SK-N-SH treated with all-trans-retinoic acid at 6 μM for 48 hours (cell line): ENCODE measurements at regions not wholly inside any gene's neighbourhood (a gene's known extent, or its start where the extent isn't known, plus 50 kb on each side); places are given as distances from the start of the nearest gene placed in this dataset.
"Not testable (repeated sequence)": the region's sequence is repeated elsewhere in the genome, so short reads cannot be mapped to it uniquely, and the experiment has no call there.

Experiments
- ATAC-seq: fragments of 200-7000 bp; cut with Tn5 transposase; 3 replicates; pipeline ENCODE4 v1.9.1; 2020; ENCODE audit warnings: mild to moderate bottlenecking, moderate library complexity
- ARNTL ChIP-seq: fragments of 450-650 bp; formaldehyde crosslinking; IDR thresholded peaks from 2 replicates; pipeline ENCODE4 v1.5.0; 2020; ENCODE audit warnings: low read depth, mild to moderate bottlenecking, moderate library complexity, borderline replicate concordance
- BACH2 ChIP-seq: fragments of 250-450 bp; sonication (Bioruptor Pico); IDR thresholded peaks from 2 replicates; pipeline ENCODE4 v1.9.0; 2021; ENCODE audit warnings: mild to moderate bottlenecking, borderline replicate concordance
- CSDC2 ChIP-seq: fragments of 250-450 bp; sonication (Bioruptor Pico); IDR thresholded peaks from 2 replicates; pipeline ENCODE4 v1.5.0; 2020; ENCODE audit warnings: mild to moderate bottlenecking, moderate library complexity
- ESRRG ChIP-seq: fragments of 250-450 bp; sonication (Bioruptor Pico); IDR thresholded peaks from 2 replicates; pipeline ENCODE4 v1.6.1; 2021; ENCODE audit warnings: mild to moderate bottlenecking
- GLIS3 ChIP-seq: fragments of 250-450 bp; sonication (Bioruptor Pico); IDR thresholded peaks from 2 replicates; pipeline ENCODE4 v1.5.0; 2020; ENCODE audit warnings: mild to moderate bottlenecking, moderate library complexity
- ISL1 ChIP-seq: fragments of 250-450 bp; sonication (Bioruptor Pico); IDR thresholded peaks from 2 replicates; pipeline ENCODE4 v2.1.2; 2022; ENCODE audit warnings: mild to moderate bottlenecking, moderate library complexity
- OSR1 ChIP-seq: fragments of 250-450 bp; sonication (Bioruptor Pico); IDR thresholded peaks from 2 replicates; pipeline ENCODE4 v1.8.0; 2022; ENCODE audit warnings: moderate library complexity, mild to moderate bottlenecking, inconsistent platforms
- PPARA ChIP-seq: fragments of 250-450 bp; sonication (Bioruptor Pico); IDR thresholded peaks from 2 replicates; pipeline ENCODE4 v1.5.0; 2020; ENCODE audit warnings: mild to moderate bottlenecking, borderline replicate concordance
- RARB ChIP-seq: fragments of 250-450 bp; sonication (Bioruptor Pico); IDR thresholded peaks from 2 replicates; pipeline ENCODE4 v1.8.0; 2021; ENCODE audit warnings: mild to moderate bottlenecking, moderate library complexity
- TCF4 ChIP-seq: fragments of 250-450 bp; sonication (Bioruptor Pico); IDR thresholded peaks from 2 replicates; pipeline ENCODE4 v1.8.0; 2021; ENCODE audit warnings: mild to moderate bottlenecking, moderate library complexity, borderline replicate concordance
- TOX ChIP-seq: fragments of 250-450 bp; sonication (Bioruptor Pico); IDR thresholded peaks from 2 replicates; pipeline ENCODE4 v1.8.0; 2021; ENCODE audit warnings: mild to moderate bottlenecking, moderate library complexity, borderline replicate concordance
- ZC3H10 ChIP-seq: fragments of 250-450 bp; sonication (Bioruptor Pico); IDR thresholded peaks from 2 replicates; pipeline ENCODE4 v1.5.1; 2021; ENCODE audit warnings: mild to moderate bottlenecking, moderate library complexity
- ZFP3 ChIP-seq: fragments of 250-450 bp; sonication (Bioruptor Pico); IDR thresholded peaks from 2 replicates; pipeline ENCODE4 v1.5.0; 2020; ENCODE audit warnings: mild to moderate bottlenecking, moderate library complexity
- ZFP30 ChIP-seq: fragments of 450-650 bp; formaldehyde crosslinking; IDR thresholded peaks from 2 replicates; pipeline ENCODE4 v1.5.0; 2022; ENCODE audit warnings: mild to moderate bottlenecking, moderate library complexity
- ZNF565 ChIP-seq: fragments of 450-650 bp; formaldehyde crosslinking; conservative IDR thresholded peaks from 2 replicates; pipeline ENCODE4 v1.5.0; 2020; ENCODE audit warnings: low read depth, mild to moderate bottlenecking, moderate library complexity
- ZNF70 ChIP-seq: fragments of 450-650 bp; formaldehyde crosslinking; IDR thresholded peaks from 2 replicates; pipeline ENCODE4 v1.5.0; 2020; ENCODE audit warnings: mild to moderate bottlenecking, moderate library complexity
- ZNF8 ChIP-seq: fragments of 450-650 bp; formaldehyde crosslinking; IDR thresholded peaks from 2 replicates; pipeline ENCODE4 v1.5.0; 2020; ENCODE audit warnings: mild to moderate bottlenecking, moderate library complexity
- TF ChIP-seq, protein P1 (sequence below): fragments of 250-450 bp; sonication (Bioruptor Pico); IDR thresholded peaks from 2 replicates; pipeline ENCODE4 v1.5.0; 2020; ENCODE audit warnings: mild to moderate bottlenecking, moderate library complexity
- TF ChIP-seq, protein P2 (sequence below): fragments of 250-450 bp; sonication (Bioruptor Pico); IDR thresholded peaks from 2 replicates; pipeline ENCODE4 v1.8.0; 2020; ENCODE audit warnings: mild to moderate bottlenecking, moderate library complexity, borderline replicate concordance
- TF ChIP-seq, protein P3 (sequence below): fragments of 250-450 bp; sonication (Bioruptor Pico); IDR thresholded peaks from 2 replicates; pipeline ENCODE4 v1.8.0; 2021; ENCODE audit warnings: low read depth, mild to moderate bottlenecking, moderate library complexity, borderline replicate concordance
- TF ChIP-seq, protein P4 (sequence below): fragments of 250-450 bp; sonication (Bioruptor Pico); IDR thresholded peaks from 2 replicates; pipeline ENCODE4 v1.5.1; 2020; ENCODE audit warnings: low read depth, mild to moderate bottlenecking, moderate library complexity

DNA sequence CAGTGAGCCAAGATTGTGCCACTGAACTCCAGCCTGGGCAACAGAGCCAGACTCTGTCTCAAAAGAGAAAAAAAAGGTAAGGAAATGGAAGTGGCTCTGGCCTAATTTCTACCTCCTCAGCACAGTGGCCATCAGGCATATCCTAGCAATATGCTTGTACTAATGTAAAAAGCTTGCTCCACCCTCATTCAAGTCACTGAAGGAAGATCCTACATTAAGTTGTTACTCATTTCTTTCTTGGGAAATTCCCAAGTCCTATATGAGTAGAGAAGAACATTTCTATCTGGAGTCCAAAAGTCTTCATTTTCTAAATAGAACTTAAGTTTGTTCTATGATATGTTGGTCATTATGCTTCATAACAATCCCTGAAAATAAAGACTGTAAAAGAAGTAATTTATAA is 67.3 kb upstream of the HOXC13 start:
- TF ChIP-seq ESRRG (CRISPR knock-in tag): no peak
- no peak for TF ChIP-seq ZNF565
- TF ChIP-seq GLIS3 (CRISPR knock-in tag): no peak
- no peak for TF ChIP-seq TOX (CRISPR knock-in tag)
- TF ChIP-seq, protein P1, sequence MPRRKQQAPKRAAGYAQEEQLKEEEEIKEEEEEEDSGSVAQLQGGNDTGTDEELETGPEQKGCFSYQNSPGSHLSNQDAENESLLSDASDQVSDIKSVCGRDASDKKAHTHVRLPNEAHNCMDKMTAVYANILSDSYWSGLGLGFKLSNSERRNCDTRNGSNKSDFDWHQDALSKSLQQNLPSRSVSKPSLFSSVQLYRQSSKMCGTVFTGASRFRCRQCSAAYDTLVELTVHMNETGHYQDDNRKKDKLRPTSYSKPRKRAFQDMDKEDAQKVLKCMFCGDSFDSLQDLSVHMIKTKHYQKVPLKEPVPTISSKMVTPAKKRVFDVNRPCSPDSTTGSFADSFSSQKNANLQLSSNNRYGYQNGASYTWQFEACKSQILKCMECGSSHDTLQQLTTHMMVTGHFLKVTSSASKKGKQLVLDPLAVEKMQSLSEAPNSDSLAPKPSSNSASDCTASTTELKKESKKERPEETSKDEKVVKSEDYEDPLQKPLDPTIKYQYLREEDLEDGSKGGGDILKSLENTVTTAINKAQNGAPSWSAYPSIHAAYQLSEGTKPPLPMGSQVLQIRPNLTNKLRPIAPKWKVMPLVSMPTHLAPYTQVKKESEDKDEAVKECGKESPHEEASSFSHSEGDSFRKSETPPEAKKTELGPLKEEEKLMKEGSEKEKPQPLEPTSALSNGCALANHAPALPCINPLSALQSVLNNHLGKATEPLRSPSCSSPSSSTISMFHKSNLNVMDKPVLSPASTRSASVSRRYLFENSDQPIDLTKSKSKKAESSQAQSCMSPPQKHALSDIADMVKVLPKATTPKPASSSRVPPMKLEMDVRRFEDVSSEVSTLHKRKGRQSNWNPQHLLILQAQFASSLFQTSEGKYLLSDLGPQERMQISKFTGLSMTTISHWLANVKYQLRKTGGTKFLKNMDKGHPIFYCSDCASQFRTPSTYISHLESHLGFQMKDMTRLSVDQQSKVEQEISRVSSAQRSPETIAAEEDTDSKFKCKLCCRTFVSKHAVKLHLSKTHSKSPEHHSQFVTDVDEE (CRISPR knock-in tag): no peak
- TF ChIP-seq ZFP3 (CRISPR knock-in tag): no peak
- TF ChIP-seq ISL1 (CRISPR knock-in tag): no peak
- TF ChIP-seq, protein P2, sequence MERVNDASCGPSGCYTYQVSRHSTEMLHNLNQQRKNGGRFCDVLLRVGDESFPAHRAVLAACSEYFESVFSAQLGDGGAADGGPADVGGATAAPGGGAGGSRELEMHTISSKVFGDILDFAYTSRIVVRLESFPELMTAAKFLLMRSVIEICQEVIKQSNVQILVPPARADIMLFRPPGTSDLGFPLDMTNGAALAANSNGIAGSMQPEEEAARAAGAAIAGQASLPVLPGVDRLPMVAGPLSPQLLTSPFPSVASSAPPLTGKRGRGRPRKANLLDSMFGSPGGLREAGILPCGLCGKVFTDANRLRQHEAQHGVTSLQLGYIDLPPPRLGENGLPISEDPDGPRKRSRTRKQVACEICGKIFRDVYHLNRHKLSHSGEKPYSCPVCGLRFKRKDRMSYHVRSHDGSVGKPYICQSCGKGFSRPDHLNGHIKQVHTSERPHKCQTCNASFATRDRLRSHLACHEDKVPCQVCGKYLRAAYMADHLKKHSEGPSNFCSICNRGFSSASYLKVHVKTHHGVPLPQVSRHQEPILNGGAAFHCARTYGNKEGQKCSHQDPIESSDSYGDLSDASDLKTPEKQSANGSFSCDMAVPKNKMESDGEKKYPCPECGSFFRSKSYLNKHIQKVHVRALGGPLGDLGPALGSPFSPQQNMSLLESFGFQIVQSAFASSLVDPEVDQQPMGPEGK (CRISPR knock-in tag): no peak
- no peak for TF ChIP-seq CSDC2 (CRISPR knock-in tag)
- no peak for TF ChIP-seq ZC3H10 (CRISPR knock-in tag)
- TF ChIP-seq, protein P3, sequence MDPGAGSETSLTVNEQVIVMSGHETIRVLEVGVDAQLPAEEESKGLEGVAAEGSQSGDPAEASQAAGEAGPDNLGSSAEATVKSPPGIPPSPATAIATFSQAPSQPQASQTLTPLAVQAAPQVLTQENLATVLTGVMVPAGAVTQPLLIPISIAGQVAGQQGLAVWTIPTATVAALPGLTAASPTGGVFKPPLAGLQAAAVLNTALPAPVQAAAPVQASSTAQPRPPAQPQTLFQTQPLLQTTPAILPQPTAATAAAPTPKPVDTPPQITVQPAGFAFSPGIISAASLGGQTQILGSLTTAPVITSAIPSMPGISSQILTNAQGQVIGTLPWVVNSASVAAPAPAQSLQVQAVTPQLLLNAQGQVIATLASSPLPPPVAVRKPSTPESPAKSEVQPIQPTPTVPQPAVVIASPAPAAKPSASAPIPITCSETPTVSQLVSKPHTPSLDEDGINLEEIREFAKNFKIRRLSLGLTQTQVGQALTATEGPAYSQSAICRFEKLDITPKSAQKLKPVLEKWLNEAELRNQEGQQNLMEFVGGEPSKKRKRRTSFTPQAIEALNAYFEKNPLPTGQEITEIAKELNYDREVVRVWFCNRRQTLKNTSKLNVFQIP (CRISPR knock-in tag): no peak
- TF ChIP-seq OSR1 (CRISPR knock-in tag): no peak
- no peak for TF ChIP-seq TCF4 (CRISPR knock-in tag)
- TF ChIP-seq ARNTL (CRISPR knock-in tag): no peak
- no peak for TF ChIP-seq PPARA (CRISPR knock-in tag)
- TF ChIP-seq ZFP30: no peak
- no peak for ATAC-seq

DNA sequence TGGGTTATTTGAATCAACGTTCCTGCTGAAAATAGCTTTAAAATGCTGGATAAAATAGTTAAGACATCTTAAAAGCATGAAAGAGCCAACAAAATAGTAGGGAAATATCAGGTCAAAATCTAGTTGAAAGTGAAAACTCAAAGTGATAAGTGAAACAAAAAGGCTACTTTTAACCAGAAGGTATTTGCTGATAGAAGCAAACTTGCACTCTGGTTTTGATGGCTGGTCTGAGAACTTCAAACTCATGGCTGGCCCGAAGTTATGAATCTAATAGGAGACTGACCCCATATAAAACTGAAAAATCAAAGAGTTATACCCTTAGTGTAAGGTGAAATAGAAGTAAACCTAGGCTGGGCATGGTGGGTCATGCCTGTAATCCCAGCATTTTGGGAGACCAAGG is 66.3 kb upstream of the HOXC13 start:
- ATAC-seq: no peak
- no peak for TF ChIP-seq RARB (CRISPR knock-in tag)
- no peak for TF ChIP-seq ARNTL (CRISPR knock-in tag)
- TF ChIP-seq, protein P2 (CRISPR knock-in tag): no peak

DNA sequence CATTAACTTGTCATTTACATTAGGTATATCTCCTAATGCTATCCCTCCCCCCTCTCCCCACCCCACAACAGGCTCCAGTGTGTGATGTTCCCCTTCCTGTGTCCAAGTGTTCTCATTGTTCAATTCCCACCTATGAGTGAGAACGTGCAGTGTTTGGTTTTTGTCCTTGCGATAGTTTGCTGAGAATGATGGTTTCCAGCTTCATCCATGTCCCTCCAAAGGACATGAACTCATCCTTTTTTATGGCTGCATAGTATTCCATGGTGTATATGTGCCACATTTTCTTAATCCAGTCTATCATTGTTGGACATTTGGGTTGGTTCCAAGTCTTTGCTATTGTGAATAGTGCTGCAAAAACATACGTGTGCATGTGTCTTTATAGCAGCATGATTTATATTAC is 60.7 kb upstream of the HOXC13 start:
- not testable (repeated sequence) for ATAC-seq

DNA sequence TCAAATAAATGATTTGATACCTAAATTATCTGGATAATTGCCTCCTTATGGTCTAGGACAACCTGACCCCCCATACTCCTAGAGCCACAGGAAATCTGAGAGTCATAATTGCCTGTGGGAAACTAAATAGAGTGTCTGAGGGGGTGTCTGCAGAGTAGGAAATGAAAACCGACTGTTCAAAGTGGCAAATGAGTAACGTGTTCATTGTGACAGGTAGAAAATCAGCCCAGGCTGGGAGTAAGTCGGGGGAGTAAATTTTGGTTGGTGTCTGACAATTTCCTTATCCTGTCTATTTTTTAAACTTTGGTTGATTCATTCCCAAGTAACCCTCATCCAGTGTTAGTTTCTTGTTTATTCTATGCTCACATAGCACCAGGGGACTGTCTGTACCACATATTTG is 51.6 kb upstream of the HOXC13 start:
- no peak for ATAC-seq
- TF ChIP-seq ZC3H10 (CRISPR knock-in tag) (no peak), ZNF70 (no peak), OSR1 (CRISPR knock-in tag) (no peak), TCF4 (CRISPR knock-in tag) (no peak), ZNF8 (no peak), ISL1 (CRISPR knock-in tag) (no peak), PPARA (CRISPR knock-in tag) (no peak), TOX (CRISPR knock-in tag) (no peak), ZFP3 (CRISPR knock-in tag) (no peak), GLIS3 (CRISPR knock-in tag) (no peak), ARNTL (CRISPR knock-in tag) (no peak), BACH2 (CRISPR knock-in tag) (no peak)
- TF ChIP-seq, protein P4, sequence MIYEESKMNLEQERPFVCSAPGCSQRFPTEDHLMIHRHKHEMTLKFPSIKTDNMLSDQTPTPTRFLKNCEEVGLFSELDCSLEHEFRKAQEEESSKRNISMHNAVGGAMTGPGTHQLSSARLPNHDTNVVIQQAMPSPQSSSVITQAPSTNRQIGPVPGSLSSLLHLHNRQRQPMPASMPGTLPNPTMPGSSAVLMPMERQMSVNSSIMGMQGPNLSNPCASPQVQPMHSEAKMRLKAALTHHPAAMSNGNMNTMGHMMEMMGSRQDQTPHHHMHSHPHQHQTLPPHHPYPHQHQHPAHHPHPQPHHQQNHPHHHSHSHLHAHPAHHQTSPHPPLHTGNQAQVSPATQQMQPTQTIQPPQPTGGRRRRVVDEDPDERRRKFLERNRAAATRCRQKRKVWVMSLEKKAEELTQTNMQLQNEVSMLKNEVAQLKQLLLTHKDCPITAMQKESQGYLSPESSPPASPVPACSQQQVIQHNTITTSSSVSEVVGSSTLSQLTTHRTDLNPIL: no peak
- TF ChIP-seq, protein P2 (CRISPR knock-in tag): no peak
- TF ChIP-seq, all 23 proteins: peak for 0
